Pancreas (tissue), 10 donors: ENCODE measurements at regions not wholly inside any gene's neighbourhood (a gene's known extent, or its start where the extent isn't known, plus 50 kb on each side); places are given as distances from the start of the nearest gene placed in this dataset.

Experiments used
- ATAC-seq, 4 donors: fragments of 200-7000 bp; cut with Tn5 transposase; one replicate each; pipeline versions ENCODE4 v1.8.0 to v1.9.1; 2020; ENCODE audit warnings: mild to moderate bottlenecking in 4 of 4, moderate library complexity in 4 of 4
- DNase-seq, 6 donors: peaks; one replicate each; pipeline ENCODE4 v3.0.0-alpha.2; 2020
- FAIRE-seq: peaks from 2 replicates; lab custom pipeline; 2012; peaks lifted over from hg19 to GRCh38; lab: Jason Lieb, UNC
- H3K27ac ChIP-seq, 4 donors: fragments of 200-600 bp; sonication (generic); 1 replicate in 3 of 4; 2 replicates in 1 of 4; pipeline versions ENCODE4 v1.5.0 to v1.8.0; 2020
- H3K27me3 ChIP-seq, 4 donors: fragments of 200-600 bp; one replicate each; pipeline ENCODE4 v1.8.0; 2021
- H3K36me3 ChIP-seq, 3 donors: fragments of 200-600 bp; sonication (generic) in 1 of 3; one replicate each; pipeline versions ENCODE4 v1.5.0 to v1.8.0; 2020 to 2021
- H3K4me1 ChIP-seq, 3 donors: fragments of 200-600 bp; one replicate each; pipeline ENCODE4 v1.8.0; 2021
- H3K4me3 ChIP-seq, 4 donors: fragments of 200-600 bp; sonication (generic) in 2 of 4; one replicate each; pipeline versions ENCODE4 v1.5.0 to v1.8.0; 2020 to 2021
- H3K9me3 ChIP-seq, 4 donors: fragments of 200-600 bp; one replicate each; pipeline ENCODE4 v1.8.0; 2021
- WGBS, 2 donors: extraction: QIAGEN DNeasy Blood & Tissue Kit; methylation state at CpG; one replicate each; pipeline ENCODE4 v1.1.7; 2013; 5-methylcytosine and 5-hydroxymethylcytosine counted together
- intact Hi-C, 3 donors: fragments of 100-400 bp; cut with DNase I; formaldehyde crosslinking; loops; one replicate each; pipeline versions ENCODE4 v1.11.1 to v1.14.2; 2022
- TF ChIP-seq, protein P1 (sequence below), 4 donors: fragments of 200-600 bp; sonication (generic) in 3 of 4; IDR thresholded peaks; one replicate each; pipeline versions ENCODE4 v1.5.0 to v1.8.0; 2021; ENCODE audit warnings: antibody characterized with exemption in 4 of 4
- donor health status: healthy with polysubstance abuse.
- donor health status: DM: no; HTN: no; CAD: no; lungs with moderate emphysema.
- donor health status: DM: no; HTN: no; CAD: no.
- donor health status: control.
- donor health status: control.
- donor health status: Bipolar disorder and iron deficiency.
- donor health status: DM: yes; HTN: yes; CAD: no.
- donor health status: DM: no; HTN: no; CAD: no.
- donor health status: DM: no; HTN: no; CAD: no.
- donor health status: DM: yes; HTN: yes; CAD: no.

DNA sequence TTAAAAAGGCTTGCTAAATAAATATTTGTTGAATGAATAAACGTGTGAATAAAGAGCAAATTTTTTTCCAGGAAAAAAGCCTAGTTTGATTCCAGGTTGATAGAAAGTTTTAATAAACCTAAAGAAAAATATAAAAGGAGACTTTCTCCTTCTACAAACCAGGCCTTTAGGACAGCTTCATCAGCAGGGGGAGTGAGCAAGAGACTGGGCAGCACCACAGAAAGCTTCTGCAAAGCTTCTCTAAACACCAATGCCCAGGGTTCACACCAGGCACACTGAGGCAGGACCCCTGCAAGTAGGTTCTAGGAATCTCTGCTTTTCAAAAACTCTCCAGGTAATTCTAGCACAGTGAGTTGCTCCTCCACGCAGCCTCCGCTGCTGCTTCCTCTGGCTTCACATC lies 66.4 kb upstream of the SEC61G start:
- FAIRE-seq (no peak), DNase-seq (no peak), ATAC-seq (no peak)
- intact Hi-C loops = no loop called here
- Histone ChIP-seq H3K4me3 (no peak overlapping the region), H3K27me3 (no peaks in the 10 kb centered on the region), H3K27ac (no peak overlapping the region), H3K36me3 (no peaks in the 10 kb centered on the region), H3K4me1 (no peaks in the 10 kb centered on the region), H3K9me3 (no peaks in the 10 kb centered on the region)
- WGBS, 2 donors = 75% methylated on average over 3 of the region's 3 CpGs
- TF ChIP-seq, protein P1, sequence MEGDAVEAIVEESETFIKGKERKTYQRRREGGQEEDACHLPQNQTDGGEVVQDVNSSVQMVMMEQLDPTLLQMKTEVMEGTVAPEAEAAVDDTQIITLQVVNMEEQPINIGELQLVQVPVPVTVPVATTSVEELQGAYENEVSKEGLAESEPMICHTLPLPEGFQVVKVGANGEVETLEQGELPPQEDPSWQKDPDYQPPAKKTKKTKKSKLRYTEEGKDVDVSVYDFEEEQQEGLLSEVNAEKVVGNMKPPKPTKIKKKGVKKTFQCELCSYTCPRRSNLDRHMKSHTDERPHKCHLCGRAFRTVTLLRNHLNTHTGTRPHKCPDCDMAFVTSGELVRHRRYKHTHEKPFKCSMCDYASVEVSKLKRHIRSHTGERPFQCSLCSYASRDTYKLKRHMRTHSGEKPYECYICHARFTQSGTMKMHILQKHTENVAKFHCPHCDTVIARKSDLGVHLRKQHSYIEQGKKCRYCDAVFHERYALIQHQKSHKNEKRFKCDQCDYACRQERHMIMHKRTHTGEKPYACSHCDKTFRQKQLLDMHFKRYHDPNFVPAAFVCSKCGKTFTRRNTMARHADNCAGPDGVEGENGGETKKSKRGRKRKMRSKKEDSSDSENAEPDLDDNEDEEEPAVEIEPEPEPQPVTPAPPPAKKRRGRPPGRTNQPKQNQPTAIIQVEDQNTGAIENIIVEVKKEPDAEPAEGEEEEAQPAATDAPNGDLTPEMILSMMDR (IDR thresholded peaks at IDR 0.05) = no peak

DNA sequence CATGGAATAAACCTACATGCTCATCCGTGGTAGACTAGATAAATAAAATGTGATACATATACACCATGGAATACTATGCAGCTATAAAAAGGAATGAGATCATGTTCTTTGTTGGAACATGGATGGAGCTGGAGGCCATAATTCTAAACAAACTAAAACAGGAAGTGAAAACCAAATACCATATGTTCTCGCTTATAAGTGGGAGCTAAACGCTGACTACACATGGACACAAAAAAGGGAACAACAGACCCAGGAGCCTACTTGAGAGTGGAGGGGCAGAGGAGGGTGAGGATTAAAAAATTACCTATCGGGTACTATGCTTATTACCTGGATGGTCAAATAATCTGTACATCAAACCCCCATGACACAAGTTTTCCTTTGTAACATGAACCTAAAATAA lies 68.7 kb upstream of the SEC61G start:
- FAIRE-seq (no peak), DNase-seq (no peak), ATAC-seq (no peak)
- H3K36me3 ChIP-seq = no peaks in the 10 kb centered on the region
- no peaks in the 10 kb centered on the region for H3K9me3 ChIP-seq
- no peaks in the 10 kb centered on the region for H3K27me3 ChIP-seq
- TF ChIP-seq, protein P1 (IDR thresholded peaks at IDR 0.05) = no peak
- H3K27ac ChIP-seq = no peak overlapping the region
- 86 to 87% methylated on average over 4 of the region's 4 CpGs for WGBS, 2 donors
- H3K4me1 ChIP-seq = no peaks in the 10 kb centered on the region
- intact Hi-C loops = no loop called here
- no peak overlapping the region for H3K4me3 ChIP-seq

DNA sequence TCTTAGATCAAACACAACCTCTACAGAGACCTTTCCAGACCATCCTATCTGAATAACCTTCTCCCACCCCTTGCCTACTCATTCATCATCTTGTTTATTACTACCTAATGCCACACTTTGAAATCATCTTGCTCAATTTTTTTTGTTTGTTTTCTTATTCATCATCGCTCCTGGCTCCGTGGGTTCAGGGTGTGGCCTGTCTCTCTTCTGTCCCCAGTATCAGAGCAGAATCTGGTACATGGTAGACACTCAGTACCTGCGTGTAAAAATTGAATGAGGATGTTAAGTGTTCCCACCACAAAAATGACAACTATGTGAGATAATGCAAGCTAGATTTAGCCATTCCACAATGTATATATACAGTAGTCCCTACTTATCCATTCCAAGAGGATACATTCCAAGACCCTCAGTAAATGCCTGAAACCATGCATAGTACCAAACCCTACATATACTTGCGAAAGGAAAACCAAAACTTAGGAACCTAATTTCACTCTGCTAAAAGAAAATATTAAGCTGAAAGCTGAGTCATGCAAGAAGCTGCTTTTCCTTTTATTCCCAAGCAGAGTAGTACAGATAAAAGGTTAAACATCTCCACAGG lies 72.1 kb upstream of the SEC61G start:
- FAIRE-seq = no peak

DNA sequence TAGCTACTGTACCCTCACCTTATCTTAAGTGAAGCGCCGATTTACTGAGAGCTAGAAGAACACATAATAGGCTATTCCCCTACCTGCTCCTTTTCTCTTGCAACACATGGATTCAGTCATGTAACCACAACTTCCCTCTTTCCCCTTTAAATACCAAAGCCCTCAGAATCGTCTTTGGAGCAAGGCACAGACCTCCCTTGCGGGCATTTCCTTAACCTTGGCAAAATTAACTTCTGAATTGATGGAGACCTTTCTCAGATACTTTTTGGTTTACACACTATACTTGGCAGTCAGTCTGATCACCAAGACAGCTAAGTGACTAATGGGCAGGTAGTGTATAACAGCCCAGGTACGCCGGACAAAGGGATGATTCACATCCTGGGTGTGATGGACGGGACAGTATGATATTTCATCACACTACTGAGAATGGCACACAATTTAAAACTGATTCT lies 72.7 kb upstream of the SEC61G start:
- WGBS, 2 donors = 66 to 68% methylated on average over 7 of the region's 7 CpGs
- Histone ChIP-seq H3K36me3 (no peaks in the 10 kb centered on the region), H3K4me1 (no peaks in the 10 kb centered on the region), H3K9me3 (no peaks in the 10 kb centered on the region), H3K4me3 (no peak overlapping the region), H3K27me3 (no peaks in the 10 kb centered on the region), H3K27ac (no peak overlapping the region)
- intact Hi-C loops = loop anchor here in 1 of 3 donors (10.0 kb wide), 1 partner anchor 47 kb away; no protein-coding TSS in a partner anchor
- no peak for DNase-seq
- FAIRE-seq = no peak
- ATAC-seq = no peak
- TF ChIP-seq, protein P1 (IDR thresholded peaks at IDR 0.05) = no peak

More for the DNA sequence above, 72.1 kb upstream of the SEC61G start:
- WGBS, 2 donors = 73 to 81% methylated on average over 4 of the region's 4 CpGs
- Histone ChIP-seq H3K9me3 (no peaks in the 10 kb centered on the region), H3K4me3 (no peak overlapping the region), H3K27me3 (no peaks in the 10 kb centered on the region), H3K27ac (no peak overlapping the region), H3K4me1 (no peaks in the 10 kb centered on the region), H3K36me3 (no peaks in the 10 kb centered on the region)
- intact Hi-C loops = loop anchor here in 1 of 3 donors (10.0 kb wide), 1 partner anchor 46 kb away; no protein-coding TSS in a partner anchor
- DNase-seq = no peak
- TF ChIP-seq, protein P1 (IDR thresholded peaks at IDR 0.05) = no peak
- no peak for ATAC-seq

DNA sequence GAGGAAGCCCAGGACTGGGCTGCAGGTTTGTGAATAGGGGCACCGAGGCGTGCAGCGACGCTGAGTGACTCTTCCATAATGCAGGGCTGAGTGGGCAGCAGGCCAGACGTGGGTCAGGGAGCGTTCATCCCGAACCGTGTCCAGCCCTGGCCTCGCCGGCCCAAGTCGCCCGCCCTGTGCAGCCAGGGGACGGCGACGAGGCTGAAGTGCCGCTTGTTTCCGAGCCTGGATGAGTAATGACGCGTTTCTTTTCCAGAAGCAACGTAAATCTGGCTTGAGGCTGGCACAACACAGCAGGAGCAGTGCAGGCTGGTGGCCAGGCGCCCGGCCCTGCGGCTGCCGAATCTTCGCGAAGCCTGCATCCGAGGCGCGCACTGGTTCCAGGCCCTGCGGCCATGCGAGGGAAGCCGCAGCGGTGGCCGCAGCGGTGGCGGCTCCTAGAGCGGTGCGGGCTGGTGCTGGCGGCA lies 74.0 kb upstream of the SEC61G start:
- no peaks in the 10 kb centered on the region for H3K36me3 ChIP-seq
- H3K27ac ChIP-seq = no peak overlapping the region
- ATAC-seq (no peak), FAIRE-seq (no peak), DNase-seq (peak in 1 of 6 donors; percentile 35)
- no peaks in the 10 kb centered on the region for H3K4me1 ChIP-seq
- whole genome bisulfite sequencing, 2 donors = 84 to 86% methylated on average over 39 of the region's 39 CpGs
- TF ChIP-seq, protein P1 (IDR thresholded peaks at IDR 0.05) = no peak
- H3K4me3 ChIP-seq = no peak overlapping the region
- H3K9me3 ChIP-seq = no peaks in the 10 kb centered on the region
- intact Hi-C loops = loop anchor here in 1 of 3 donors (10.0 kb wide), 1 partner anchor 48 kb away; no protein-coding TSS in a partner anchor
- H3K27me3 ChIP-seq = no peaks in the 10 kb centered on the region
